GM21360 (cell line): ENCODE measurements at regions not wholly inside any gene's neighbourhood (a gene's known extent, or its start where the extent isn't known, plus 50 kb on each side); places are given as distances from the start of the nearest gene placed in this dataset.
"Not testable (repeated sequence)": the region's sequence is repeated elsewhere in the genome, so short reads cannot be mapped to it uniquely, and the experiment has no call there.

ENCODE experiments used
- ATAC-seq: cut with Tn5 transposase; IDR thresholded peaks from one replicate; pipeline ENCODE4 v1.9.1; 2021; ENCODE audit warnings: mild to moderate bottlenecking, moderate library complexity; ENCODE audit not compliant: unreplicated experiment

- ATAC-seq, result no peak
These were observed 198.8 kb upstream of the NOX3 start for GRCh38 chr6:155654474-155654873.

- no peak for ATAC-seq
These were observed 192.7 kb upstream of the NOX3 start for GRCh38 chr6:155648301-155648700.

- no peak for ATAC-seq
These were observed 191.7 kb upstream of the NOX3 start for GRCh38 chr6:155647354-155647753.

GRCh38 chr6:155646443-155646842 is 190.8 kb upstream of the NOX3 start:
- ATAC-seq, result no peak

- ATAC-seq, result no peak
These were observed 189.7 kb upstream of the NOX3 start for GRCh38 chr6:155645325-155645724.

- ATAC-seq, result no peak
These were observed 186.0 kb upstream of the NOX3 start for GRCh38 chr6:155641603-155642002.

GRCh38 chr6:155638200-155638599 is 182.6 kb upstream of the NOX3 start:
- ATAC-seq, result no peak

- no peak for ATAC-seq
These were observed 179.8 kb upstream of the NOX3 start for GRCh38 chr6:155635416-155635815.

GRCh38 chr6:155630085-155630484 is 174.4 kb upstream of the NOX3 start:
- ATAC-seq, result no peak

GRCh38 chr6:155629652-155630051 is 174.0 kb upstream of the NOX3 start:
- no peak for ATAC-seq

- peak; percentile 98 for ATAC-seq
These were observed 172.7 kb upstream of the NOX3 start for GRCh38 chr6:155628306-155628705.

- ATAC-seq, result not testable (repeated sequence)
These were observed 172.1 kb upstream of the NOX3 start for GRCh38 chr6:155627722-155628212.

GRCh38 chr6:155623450-155624178 is 168.0 kb upstream of the NOX3 start:
- no peak for ATAC-seq

GRCh38 chr6:155614606-155615005 is 159.0 kb upstream of the NOX3 start:
- no peak for ATAC-seq

GRCh38 chr6:155611742-155612141 is 156.1 kb upstream of the NOX3 start:
- no peak for ATAC-seq

- no peak for ATAC-seq
These were observed 149.4 kb upstream of the NOX3 start for GRCh38 chr6:155604991-155605390.

GRCh38 chr6:155599561-155599960 is 143.9 kb upstream of the NOX3 start:
- ATAC-seq, result no peak

- ATAC-seq, result no peak
These were observed 143.5 kb upstream of the NOX3 start for GRCh38 chr6:155599160-155599559.

- no peak for ATAC-seq
These were observed 139.6 kb upstream of the NOX3 start for GRCh38 chr6:155595284-155595683.

GRCh38 chr6:155591741-155592140 is 136.1 kb upstream of the NOX3 start:
- no peak for ATAC-seq

GRCh38 chr6:155589190-155589589 is 133.6 kb upstream of the NOX3 start:
- ATAC-seq, result no peak

GRCh38 chr6:155587817-155588216 is 132.2 kb upstream of the NOX3 start:
- no peak for ATAC-seq

GRCh38 chr6:155586090-155586489 is 130.5 kb upstream of the NOX3 start:
- no peak for ATAC-seq
